GM06990 (cell line): ENCODE measurements at regions not wholly inside any gene's neighbourhood (a gene's known extent, or its start where the extent isn't known, plus 50 kb on each side); places are given as distances from the start of the nearest gene placed in this dataset.

ENCODE experiments used
- DNase-seq: peaks from one replicate; pipeline ENCODE4 v3.0.0-alpha.2; 2011; ENCODE audit not compliant: insufficient read length; ENCODE audit errors: extremely low read depth
- H3K27me3 ChIP-seq: replicated peaks from 2 replicates; pipeline ENCODE4 v1.6.0; 2011; ENCODE audit warnings: low read length; ENCODE audit not compliant: control insufficient read depth, insufficient read depth
- H3K36me3 ChIP-seq: 2 replicates; pipeline ENCODE4 v1.5.1; 2011; ENCODE audit warnings: low read length; ENCODE audit not compliant: control insufficient read depth, insufficient read depth
- H3K4me3 ChIP-seq: replicated peaks from 2 replicates; pipeline ENCODE4 v1.5.1; 2011; ENCODE audit warnings: low read depth, mild to moderate bottlenecking, control low read depth, low read length
- CTCF ChIP-seq: IDR thresholded peaks from 2 replicates; pipeline ENCODE4 v1.5.1; 2011; ENCODE audit warnings: low read length, control low read depth, mild to moderate bottlenecking, inconsistent platforms; ENCODE audit not compliant: insufficient read depth, poor library complexity, severe bottlenecking

- Histone ChIP-seq H3K27me3 (no peaks in the 10 kb centered on the region), H3K36me3 (no peaks in the 10 kb centered on the region), H3K4me3 (no peak overlapping the region)
- no peak for DNase-seq
- no peak for TF ChIP-seq CTCF
Observed at GRCh38 chr11:105507496-105508254, 102.2 kb upstream of the GRIA4 start.

- H3K27me3 ChIP-seq, result no peaks in the 10 kb centered on the region
- H3K4me3 ChIP-seq, result no peak overlapping the region
- no peaks in the 10 kb centered on the region for H3K36me3 ChIP-seq
- no peak for TF ChIP-seq CTCF
- DNase-seq, result no peak
Observed at GRCh38 chr11:105492010-105492409, 117.9 kb upstream of the GRIA4 start.

DNA sequence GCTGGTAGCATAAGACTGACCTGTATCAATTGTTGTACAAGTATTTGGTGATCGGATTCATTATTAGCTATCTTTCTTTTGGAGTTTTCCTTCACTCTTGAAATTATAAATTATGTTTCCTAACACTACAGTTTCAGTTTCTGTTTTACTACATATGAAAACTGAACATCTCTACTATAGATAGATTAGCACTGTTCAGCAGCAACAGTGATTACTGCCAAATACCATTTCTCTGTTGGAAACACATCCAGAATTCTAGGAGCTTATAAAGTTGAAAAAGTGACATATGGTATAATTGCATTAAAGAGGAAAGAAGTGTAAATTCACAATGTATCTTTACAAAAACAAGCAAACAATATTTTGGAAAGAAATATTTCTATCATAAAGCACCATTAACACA is 118.5 kb upstream of the GRIA4 start:
- no peaks in the 10 kb centered on the region for H3K27me3 ChIP-seq
- no peak for DNase-seq
- no peaks in the 10 kb centered on the region for H3K36me3 ChIP-seq
- TF ChIP-seq CTCF, result no peak
- no peak overlapping the region for H3K4me3 ChIP-seq

- no peak for DNase-seq
- Histone ChIP-seq H3K36me3 (no peaks in the 10 kb centered on the region), H3K4me3 (no peak overlapping the region), H3K27me3 (no peaks in the 10 kb centered on the region)
- TF ChIP-seq CTCF, result no peak
Observed at GRCh38 chr11:105490333-105490732, 119.5 kb upstream of the GRIA4 start.

DNA sequence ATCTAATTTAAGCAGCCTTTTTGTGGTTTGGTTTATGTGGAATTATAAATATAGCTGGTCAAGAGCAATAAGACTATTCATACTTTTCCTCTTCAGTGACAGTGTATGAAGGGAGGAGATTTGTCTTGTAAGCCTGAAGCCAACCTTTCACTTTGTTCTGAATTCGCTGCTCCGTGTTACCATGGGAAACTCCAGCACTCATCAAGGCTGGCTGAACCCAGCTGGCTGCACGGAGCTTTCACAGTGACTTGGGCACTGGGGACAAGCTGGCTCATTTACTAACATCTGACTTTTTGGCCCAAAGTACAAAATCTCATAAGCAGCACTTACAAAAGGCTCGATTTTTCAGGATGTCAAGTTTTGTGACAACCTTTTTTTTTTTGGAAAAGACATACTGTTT is 120.4 kb upstream of the GRIA4 start:
- no peaks in the 10 kb centered on the region for H3K27me3 ChIP-seq
- DNase-seq, result no peak
- no peaks in the 10 kb centered on the region for H3K36me3 ChIP-seq
- no peak for TF ChIP-seq CTCF
- no peak overlapping the region for H3K4me3 ChIP-seq

DNA sequence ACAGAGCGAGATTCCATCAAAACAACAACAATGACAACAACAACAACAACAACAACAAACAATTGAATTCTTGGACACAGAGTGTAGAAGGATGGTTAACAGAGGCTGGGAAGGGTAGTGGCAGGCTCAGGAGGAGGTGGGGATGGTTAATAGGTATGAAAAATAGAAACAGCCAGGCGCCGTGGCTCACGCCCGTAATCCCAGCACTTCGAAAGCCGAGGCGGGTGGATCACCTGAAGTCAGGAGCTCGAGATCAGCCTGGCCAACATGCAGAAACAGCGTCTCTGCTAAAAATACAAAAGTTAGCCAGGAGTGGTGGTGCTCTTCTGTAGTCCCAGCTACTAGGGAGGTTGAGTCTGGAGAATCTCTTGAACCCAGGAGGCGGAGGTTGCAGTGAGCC is 122.9 kb upstream of the GRIA4 start:
- Histone ChIP-seq H3K4me3 (no peak overlapping the region), H3K36me3 (no peaks in the 10 kb centered on the region), H3K27me3 (no peaks in the 10 kb centered on the region)
- no peak for TF ChIP-seq CTCF
- DNase-seq, result no peak
